ENCODE measurements at regions not wholly inside any gene's neighbourhood (a gene's known extent, or its start where the extent isn't known, plus 50 kb on each side); places are given as distances from the start of the nearest gene placed in this dataset.
A peak's percentile ranks its signal among the peaks of the same experiment; 100 is the strongest.

DNA sequence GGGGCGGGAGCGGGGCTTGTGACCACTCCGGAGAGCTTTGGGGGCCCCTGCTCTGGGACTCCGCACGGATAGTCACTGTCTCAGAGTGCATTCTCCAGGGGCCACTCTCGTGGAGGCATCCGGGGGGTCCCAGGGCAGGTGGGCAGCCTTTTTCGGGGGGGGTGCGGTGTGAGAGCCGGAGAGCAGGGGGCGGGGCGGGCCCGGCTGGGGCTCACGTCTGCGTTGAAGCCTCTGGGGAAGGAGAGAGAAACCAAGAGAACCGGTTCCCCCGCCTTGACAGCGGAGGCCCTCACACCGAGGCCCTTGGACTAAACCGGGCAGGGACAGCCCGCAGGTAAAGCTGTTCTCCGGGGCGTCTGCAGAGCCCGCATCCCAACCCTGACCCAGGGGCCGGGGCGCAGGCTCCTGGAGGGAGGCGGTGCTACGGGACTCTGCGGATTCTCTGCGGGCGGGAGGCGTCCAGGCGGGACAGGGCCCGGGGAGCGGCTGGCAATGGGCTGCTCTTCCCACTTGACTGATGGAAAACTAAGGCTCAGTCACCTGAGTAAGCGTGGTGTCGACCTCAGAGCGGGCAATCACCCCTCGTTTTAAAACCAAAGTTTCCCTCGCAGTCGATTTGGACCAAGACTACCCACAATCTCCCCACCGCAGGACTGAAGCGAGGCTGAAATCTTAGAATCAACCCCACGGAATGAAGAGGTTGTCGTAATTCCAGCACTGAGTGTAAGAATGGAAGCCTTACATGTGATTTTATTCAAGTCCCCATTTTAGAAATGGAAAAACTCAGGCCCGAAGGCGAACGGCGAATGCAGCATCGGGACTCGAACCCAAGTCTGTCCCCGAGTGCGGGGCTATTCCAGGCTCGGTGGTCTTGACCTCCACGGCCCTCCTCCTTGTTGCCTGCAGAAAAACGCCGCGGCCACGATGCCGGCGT is 49.6 kb upstream of the AMZ2 start:
- H3K27ac ChIP-seq = no peak overlapping the region
- no peaks in the 10 kb centered on the region for H3K9me3 ChIP-seq
- TF ChIP-seq Cebpa-rat (IDR thresholded peaks at IDR 0.05) = no peak
- H3K4me1 ChIP-seq = peaks cover 54% of the 10 kb centered on the region
- peaks cover 4% of the 10 kb centered on the region; the same call in 1 of the 2 replicates for H3K36me3 ChIP-seq
- no peak overlapping the region for H3K9ac ChIP-seq
- H3K4me3 ChIP-seq = peak overlapping the region; percentile 55
- peaks cover 94% of the 10 kb centered on the region for H3K27me3 ChIP-seq
- H3K4me2 ChIP-seq = peak overlapping the region; percentile 71
- peaks cover 74% of the 10 kb centered on the region for H4K20me1 ChIP-seq
